Common myeloid progenitor, CD34-positive (primary cell): ENCODE measurements at regions not wholly inside any gene's neighbourhood (a gene's known extent, or its start where the extent isn't known, plus 50 kb on each side); places are given as distances from the start of the nearest gene placed in this dataset.
"Not testable (repeated sequence)": the region's sequence is repeated elsewhere in the genome, so short reads cannot be mapped to it uniquely, and the experiment has no call there.

Experiments
- CTCF ChIA-PET: fragments of 350-600 bp; sonication (Branson Sonifier 250); formaldehyde crosslinking; loops from one replicate; lab custom pipeline; 2021; ENCODE audit warnings: antibody characterized with exemption; lab: Charles Lee
- POLR2A ChIA-PET: fragments of 350-600 bp; sonication (Branson Sonifier 250); formaldehyde crosslinking; loops from one replicate; lab custom pipeline; 2021; ENCODE audit warnings: antibody characterized with exemption; lab: Charles Lee
- DNase-seq, 3 donors: peaks; one replicate each; pipeline versions ENCODE4 v3.0.0 to v3.0.0-alpha.2; 2013
- H3K27ac ChIP-seq, 2 experiments: 1 replicate in 1 of 2; 2 replicates in 1 of 2; pipeline ENCODE4 v1.7.0; 2013; ENCODE audit warnings: inconsistent platforms in 2 of 2, low read length in 2 of 2, mild to moderate bottlenecking in 2 of 2, low read depth in 1 of 2, moderate library complexity in 1 of 2; ENCODE audit not compliant: severe bottlenecking in 2 of 2, insufficient read depth in 1 of 2, poor library complexity in 1 of 2
- H3K27me3 ChIP-seq, 5 experiments: replicated peaks in 2 of 5; 1 replicate in 3 of 5; 2 replicates in 2 of 5; pipeline versions ENCODE4 v1.6.1 to v1.7.0; 2013; ENCODE audit warnings: low read length in 4 of 5, mild to moderate bottlenecking in 2 of 5, moderate library complexity in 2 of 5, inconsistent platforms in 1 of 5; ENCODE audit not compliant: insufficient read depth in 5 of 5, control insufficient read depth in 4 of 5
- H3K36me3 ChIP-seq, 4 experiments: 1 replicate in 2 of 4; 2 replicates in 2 of 4; pipeline versions ENCODE4 v1.6.1 to v1.7.0; 2013; ENCODE audit warnings: low read length in 3 of 4, control low read depth in 1 of 4, mild to moderate bottlenecking in 1 of 4; ENCODE audit not compliant: control insufficient read depth in 4 of 4, insufficient read depth in 4 of 4
- H3K4me1 ChIP-seq, 4 experiments: 1 replicate in 3 of 4; 2 replicates in 1 of 4; pipeline versions ENCODE4 v1.6.1 to v1.7.1; 2013; ENCODE audit warnings: low read length in 3 of 4, mild to moderate bottlenecking in 3 of 4, control low read depth in 1 of 4, inconsistent platforms in 1 of 4, moderate library complexity in 1 of 4; ENCODE audit not compliant: control insufficient read depth in 4 of 4, insufficient read depth in 4 of 4; ENCODE audit errors: control extremely low read depth in 1 of 4
- H3K4me3 ChIP-seq, 7 experiments: 1 replicate in 4 of 7; 2 replicates in 3 of 7; pipeline versions ENCODE4 v1.5.1 to v1.7.0; 2013; ENCODE audit warnings: mild to moderate bottlenecking in 7 of 7, low read length in 6 of 7, moderate library complexity in 6 of 7, inconsistent platforms in 2 of 7, low read depth in 2 of 7, control low read depth in 1 of 7; ENCODE audit not compliant: insufficient read depth in 4 of 7, control insufficient read depth in 1 of 7; ENCODE audit errors: extremely low read depth in 1 of 7
- H3K9me3 ChIP-seq, 5 experiments: 1 replicate in 4 of 5; 2 replicates in 1 of 5; pipeline versions ENCODE4 v1.6.1 to v1.7.1; 2013; ENCODE audit warnings: low read length in 4 of 5, mild to moderate bottlenecking in 2 of 5, inconsistent platforms in 1 of 5, low read depth in 1 of 5, moderate library complexity in 1 of 5; ENCODE audit not compliant: control insufficient read depth in 4 of 5, insufficient read depth in 2 of 5; ENCODE audit errors: control extremely low read depth in 1 of 5
- WGBS: methylation state at CpG from one replicate; pipeline ENCODE4 v1.1.5; 2013; ENCODE audit not compliant: insufficient coverage; 5-methylcytosine and 5-hydroxymethylcytosine counted together

GRCh38 chr13:87536899-87537298 is 134.3 kb upstream of the SLITRK5 start:
- H3K4me1 ChIP-seq, result no peaks in the 10 kb centered on the region
- POLR2A ChIA-PET, result no interaction called here
- DNase-seq, result no peak

GRCh38 chr13:87537951-87538350 is 133.2 kb upstream of the SLITRK5 start:
- Histone ChIP-seq H3K9me3 (no peaks in the 10 kb centered on the region), H3K4me3 (no peak overlapping the region), H3K27ac (no peak overlapping the region), H3K36me3 (no peaks in the 10 kb centered on the region), H3K27me3 (no peaks in the 10 kb centered on the region), H3K4me1 (no peaks in the 10 kb centered on the region)
- 100% methylated on average over 2 of the region's 3 CpGs for WGBS
- DNase-seq, result no peak
- ChIA-PET CTCF (no interaction called here), POLR2A (no interaction called here)

More at GRCh38 chr13:87536899-87537298, 134.3 kb upstream of the SLITRK5 start:
- H3K27ac ChIP-seq, result no peak overlapping the region
- CTCF ChIA-PET, result no interaction called here
- H3K4me3 ChIP-seq, result no peak overlapping the region
- H3K9me3 ChIP-seq, result no peaks in the 10 kb centered on the region
- no peaks in the 10 kb centered on the region for H3K36me3 ChIP-seq
- 86% methylated on average over 1 of the region's 2 CpGs for WGBS
- H3K27me3 ChIP-seq, result no peaks in the 10 kb centered on the region

- ChIA-PET CTCF (no interaction called here), POLR2A (no interaction called here)
- no peak overlapping the region for H3K27ac ChIP-seq
- H3K36me3 ChIP-seq, result no peaks in the 10 kb centered on the region
- no peaks in the 10 kb centered on the region for H3K4me1 ChIP-seq
- no peaks in the 10 kb centered on the region for H3K27me3 ChIP-seq
- no peak overlapping the region for H3K4me3 ChIP-seq
- H3K9me3 ChIP-seq, result no peaks in the 10 kb centered on the region
- no peak for DNase-seq
Observed at GRCh38 chr13:87538366-87539052, 132.7 kb upstream of the SLITRK5 start.

- ChIA-PET POLR2A (no interaction called here), CTCF (no interaction called here)
- no peaks in the 10 kb centered on the region for H3K36me3 ChIP-seq
- H3K4me3 ChIP-seq, result no peak overlapping the region
- H3K27ac ChIP-seq, result no peak overlapping the region
- H3K9me3 ChIP-seq, result no peaks in the 10 kb centered on the region
- H3K4me1 ChIP-seq, result no peaks in the 10 kb centered on the region
- H3K27me3 ChIP-seq, result no peaks in the 10 kb centered on the region
- no peak for DNase-seq
- 94% methylated on average over 3 of the region's 3 CpGs for WGBS
Observed at GRCh38 chr13:87553142-87553541, 118.0 kb upstream of the SLITRK5 start.

- ChIA-PET POLR2A (no interaction called here), CTCF (no interaction called here)
- 100% methylated on average over 1 of the region's 3 CpGs for WGBS
- H3K9me3 ChIP-seq, result no peaks in the 10 kb centered on the region
- no peak overlapping the region for H3K4me3 ChIP-seq
- no peaks in the 10 kb centered on the region for H3K4me1 ChIP-seq
- H3K36me3 ChIP-seq, result no peaks in the 10 kb centered on the region
- no peaks in the 10 kb centered on the region for H3K27me3 ChIP-seq
- DNase-seq, result no peak
- H3K27ac ChIP-seq, result no peak overlapping the region
Observed at GRCh38 chr13:87554045-87554444, 117.1 kb upstream of the SLITRK5 start.

- H3K4me1 ChIP-seq, result no peaks in the 10 kb centered on the region
- ChIA-PET POLR2A (no interaction called here), CTCF (no interaction called here)
- no peak overlapping the region for H3K27ac ChIP-seq
- H3K9me3 ChIP-seq, result no peaks in the 10 kb centered on the region
- H3K36me3 ChIP-seq, result no peaks in the 10 kb centered on the region
- H3K27me3 ChIP-seq, result no peaks in the 10 kb centered on the region
- H3K4me3 ChIP-seq, result no peak overlapping the region
- WGBS, result no CpG with 5 or more reads among the region's 2 CpGs
- DNase-seq, result no peak
Observed at GRCh38 chr13:87557788-87558187, 113.4 kb upstream of the SLITRK5 start.

GRCh38 chr13:87561580-87561979 is 109.6 kb upstream of the SLITRK5 start:
- H3K4me1 ChIP-seq, H3K27ac ChIP-seq, H3K9me3 ChIP-seq, DNase-seq, H3K27me3 ChIP-seq, POLR2A ChIA-PET, CTCF ChIA-PET, H3K36me3 ChIP-seq, H3K4me3 ChIP-seq: not testable (repeated sequence)
- WGBS, result 96% methylated on average over 24 of the region's 31 CpGs
